Endothelial cell (in vitro differentiated cells): ENCODE measurements at regions not wholly inside any gene's neighbourhood (a gene's known extent, or its start where the extent isn't known, plus 50 kb on each side); places are given as distances from the start of the nearest gene placed in this dataset.

Source experiments
- DNase-seq: peaks from one replicate; pipeline ENCODE4 v3.0.0; 2021; ENCODE audit warnings: low spot score
- H3K27ac Mint-ChIP-seq: one replicate; pipeline ENCODE4 v1.8.0; 2021; ENCODE audit warnings: mixed read lengths, inconsistent platforms; ENCODE audit not compliant: unreplicated experiment
- H3K27me3 Mint-ChIP-seq: one replicate; pipeline ENCODE4 v1.8.0; 2021; ENCODE audit warnings: mild to moderate bottlenecking, moderate library complexity, mixed read lengths, inconsistent platforms; ENCODE audit not compliant: unreplicated experiment
- H3K36me3 Mint-ChIP-seq: one replicate; pipeline ENCODE4 v1.8.0; 2021; ENCODE audit warnings: mild to moderate bottlenecking, low read depth, mixed read lengths, inconsistent platforms; ENCODE audit not compliant: unreplicated experiment
- H3K4me1 Mint-ChIP-seq: one replicate; pipeline ENCODE4 v1.8.0; 2021; ENCODE audit warnings: mild to moderate bottlenecking, mixed read lengths, inconsistent platforms; ENCODE audit not compliant: unreplicated experiment
- H3K4me3 Mint-ChIP-seq: one replicate; pipeline ENCODE4 v1.8.0; 2021; ENCODE audit warnings: mild to moderate bottlenecking, mixed read lengths, inconsistent platforms; ENCODE audit not compliant: unreplicated experiment
- H3K9me3 Mint-ChIP-seq: one replicate; pipeline ENCODE4 v1.8.0; 2021; ENCODE audit warnings: mixed read lengths, inconsistent platforms; ENCODE audit not compliant: unreplicated experiment
- CTCF ChIP-seq: fragments of 200-600 bp; sonication (generic); IDR thresholded peaks from one replicate; pipeline ENCODE4 v1.5.0; 2021; ENCODE audit warnings: antibody characterized with exemption; ENCODE audit not compliant: unreplicated experiment

- Mint-ChIP-seq H3K36me3 (no peaks in the 10 kb centered on the region), H3K4me3 (no peak overlapping the region), H3K9me3 (peaks cover 3% of the 10 kb centered on the region), H3K27ac (no peak overlapping the region), H3K4me1 (peaks cover 5% of the 10 kb centered on the region), H3K27me3 (peaks cover 1% of the 10 kb centered on the region)
- TF ChIP-seq CTCF, result no peak
- no peak for DNase-seq
Observed at GRCh38 chr1:114222920-114223319, 69.3 kb upstream of the SYT6 start.

GRCh38 chr1:114219172-114219868 lies 65.7 kb upstream of the SYT6 start:
- no peaks in the 10 kb centered on the region for H3K9me3 Mint-ChIP-seq
- H3K27ac Mint-ChIP-seq, result no peak overlapping the region
- no peaks in the 10 kb centered on the region for H3K36me3 Mint-ChIP-seq
- H3K4me3 Mint-ChIP-seq, result no peak overlapping the region
- TF ChIP-seq CTCF, result no peak
- peaks cover 6% of the 10 kb centered on the region for H3K27me3 Mint-ChIP-seq
- DNase-seq, result no peak
- peaks cover 9% of the 10 kb centered on the region for H3K4me1 Mint-ChIP-seq

GRCh38 chr1:114218361-114219171 lies 64.9 kb upstream of the SYT6 start:
- no peak for DNase-seq
- H3K4me3 Mint-ChIP-seq, result no peak overlapping the region
- H3K9me3 Mint-ChIP-seq, result no peaks in the 10 kb centered on the region
- peaks cover 6% of the 10 kb centered on the region for H3K27me3 Mint-ChIP-seq
- no peak for TF ChIP-seq CTCF
- peaks cover 11% of the 10 kb centered on the region for H3K4me1 Mint-ChIP-seq
- no peak overlapping the region for H3K27ac Mint-ChIP-seq
- no peaks in the 10 kb centered on the region for H3K36me3 Mint-ChIP-seq

- no peak overlapping the region for H3K27ac Mint-ChIP-seq
- H3K36me3 Mint-ChIP-seq, result no peaks in the 10 kb centered on the region
- no peaks in the 10 kb centered on the region for H3K9me3 Mint-ChIP-seq
- peaks cover 18% of the 10 kb centered on the region for H3K4me1 Mint-ChIP-seq
- peaks cover 6% of the 10 kb centered on the region for H3K27me3 Mint-ChIP-seq
- no peak for DNase-seq
- no peak for TF ChIP-seq CTCF
- H3K4me3 Mint-ChIP-seq, result no peak overlapping the region
Observed at GRCh38 chr1:114216431-114217173, 62.9 kb upstream of the SYT6 start.
